Naive B cell (primary cell): ENCODE measurements at regions not wholly inside any gene's neighbourhood (a gene's known extent, or its start where the extent isn't known, plus 50 kb on each side); places are given as distances from the start of the nearest gene placed in this dataset.

Experiments
- ATAC-seq, 2 donors: fragments of 150-1000 bp; cut with Tn5 transposase; 2 replicates each; pipeline ENCODE4 v1.10.0; 2021; ENCODE audit warnings: low read depth in 2 of 2, mild to moderate bottlenecking in 2 of 2, moderate library complexity in 2 of 2
- DNase-seq: peaks from one replicate; pipeline ENCODE4 v3.0.0; 2022
- H3K27ac Mint-ChIP-seq, 6 donors: one replicate each; pipeline ENCODE4 v1.8.0; 2020 to 2022; ENCODE audit warnings: mild to moderate bottlenecking in 6 of 6, mixed read lengths in 6 of 6, moderate library complexity in 5 of 6, inconsistent platforms in 2 of 6
- H3K27me3 Mint-ChIP-seq, 3 donors: one replicate each; pipeline ENCODE4 v1.8.0; 2021 to 2022; ENCODE audit warnings: mixed read lengths in 3 of 3, mild to moderate bottlenecking in 1 of 3
- H3K36me3 Mint-ChIP-seq, 2 donors: one replicate each; pipeline ENCODE4 v1.8.0; 2020 to 2022; ENCODE audit warnings: mixed read lengths in 2 of 2, inconsistent platforms in 1 of 2, mild to moderate bottlenecking in 1 of 2
- H3K4me1 Mint-ChIP-seq, 3 donors: one replicate each; pipeline ENCODE4 v1.8.0; 2020 to 2022; ENCODE audit warnings: mixed read lengths in 3 of 3, inconsistent platforms in 1 of 3, mild to moderate bottlenecking in 1 of 3, moderate library complexity in 1 of 3
- H3K4me3 Mint-ChIP-seq, 8 donors: one replicate each; pipeline ENCODE4 v1.8.0; 2020 to 2022; ENCODE audit warnings: mild to moderate bottlenecking in 8 of 8, mixed read lengths in 8 of 8, moderate library complexity in 8 of 8, inconsistent platforms in 2 of 8
- H3K9me3 Mint-ChIP-seq, 7 donors: one replicate each; pipeline ENCODE4 v1.8.0; 2020 to 2022; ENCODE audit warnings: mixed read lengths in 7 of 7, mild to moderate bottlenecking in 5 of 7, inconsistent platforms in 2 of 7, moderate library complexity in 1 of 7

- H3K27me3 Mint-ChIP-seq, result no peaks in the 10 kb centered on the region
- H3K27ac Mint-ChIP-seq, result no peak overlapping the region
- H3K4me1 Mint-ChIP-seq, result no peaks in the 10 kb centered on the region
- ATAC-seq, result no peak
- no peaks in the 10 kb centered on the region for H3K36me3 Mint-ChIP-seq
- H3K4me3 Mint-ChIP-seq, result no peak overlapping the region
- DNase-seq, result no peak
- peaks cover 0 to 4% (median 0%) of the 10 kb centered on the region in 7 donors for H3K9me3 Mint-ChIP-seq
Measured at GRCh38 chr19:29022599-29022998, 190.4 kb downstream of the UQCRFS1 start.

- DNase-seq (no peak), ATAC-seq (no peak)
- H3K27me3 Mint-ChIP-seq, result no peaks in the 10 kb centered on the region
- H3K4me3 Mint-ChIP-seq, result no peak overlapping the region
- no peak overlapping the region for H3K27ac Mint-ChIP-seq
- H3K4me1 Mint-ChIP-seq, result no peaks in the 10 kb centered on the region
- peaks cover 0 to 4% (median 0%) of the 10 kb centered on the region in 7 donors for H3K9me3 Mint-ChIP-seq
- no peaks in the 10 kb centered on the region for H3K36me3 Mint-ChIP-seq
Measured at GRCh38 chr19:29022165-29022564, 190.8 kb downstream of the UQCRFS1 start.

- ATAC-seq (no peak), DNase-seq (no peak)
- no peaks in the 10 kb centered on the region for H3K4me1 Mint-ChIP-seq
- H3K27ac Mint-ChIP-seq, result no peak overlapping the region
- peaks cover 0 to 4% (median 0%) of the 10 kb centered on the region in 7 donors for H3K9me3 Mint-ChIP-seq
- no peak overlapping the region for H3K4me3 Mint-ChIP-seq
- H3K27me3 Mint-ChIP-seq, result no peaks in the 10 kb centered on the region
- H3K36me3 Mint-ChIP-seq, result no peaks in the 10 kb centered on the region
Measured at GRCh38 chr19:29021232-29021916, 191.6 kb downstream of the UQCRFS1 start.

GRCh38 chr19:29019403-29019802 is 193.5 kb downstream of the UQCRFS1 start:
- no peak overlapping the region for H3K4me3 Mint-ChIP-seq
- peaks cover 0 to 6% (median 0%) of the 10 kb centered on the region in 3 donors for H3K4me1 Mint-ChIP-seq
- no peaks in the 10 kb centered on the region for H3K27me3 Mint-ChIP-seq
- ATAC-seq (no peak), DNase-seq (no peak)
- no peaks in the 10 kb centered on the region for H3K36me3 Mint-ChIP-seq
- peaks cover 0 to 7% (median 0%) of the 10 kb centered on the region in 7 donors for H3K9me3 Mint-ChIP-seq
- no peak overlapping the region for H3K27ac Mint-ChIP-seq

- Mint-ChIP-seq H3K36me3 (no peaks in the 10 kb centered on the region), H3K9me3 (peaks cover 0 to 7% (median 0%) of the 10 kb centered on the region in 7 donors), H3K27ac (no peak overlapping the region), H3K27me3 (no peaks in the 10 kb centered on the region), H3K4me1 (peaks cover 0 to 6% (median 0%) of the 10 kb centered on the region in 3 donors), H3K4me3 (no peak overlapping the region)
- ATAC-seq (no peak), DNase-seq (no peak)
Measured at GRCh38 chr19:29018542-29018941, 194.4 kb downstream of the UQCRFS1 start.

GRCh38 chr19:29017788-29018187 is 195.2 kb downstream of the UQCRFS1 start:
- ATAC-seq (no peak), DNase-seq (no peak)
- Mint-ChIP-seq H3K36me3 (no peaks in the 10 kb centered on the region), H3K4me3 (no peak overlapping the region), H3K9me3 (peaks cover 0 to 7% (median 0%) of the 10 kb centered on the region in 7 donors), H3K4me1 (peaks cover 0 to 6% (median 0%) of the 10 kb centered on the region in 3 donors), H3K27ac (no peak overlapping the region), H3K27me3 (no peaks in the 10 kb centered on the region)

- Mint-ChIP-seq H3K27ac (no peak overlapping the region), H3K4me3 (no peak overlapping the region), H3K27me3 (no peaks in the 10 kb centered on the region), H3K9me3 (peaks cover 0 to 7% (median 0%) of the 10 kb centered on the region in 7 donors), H3K4me1 (peaks cover 0 to 6% (median 0%) of the 10 kb centered on the region in 3 donors), H3K36me3 (no peaks in the 10 kb centered on the region)
- ATAC-seq, result no peak
- DNase-seq, result no peak
Measured at GRCh38 chr19:29016926-29017760, 195.8 kb downstream of the UQCRFS1 start.

GRCh38 chr19:29016353-29016752 is 196.6 kb downstream of the UQCRFS1 start:
- Mint-ChIP-seq H3K9me3 (peaks cover 0 to 7% (median 0%) of the 10 kb centered on the region in 7 donors), H3K4me1 (peaks cover 0 to 6% (median 0%) of the 10 kb centered on the region in 3 donors), H3K27ac (no peak overlapping the region), H3K4me3 (no peak overlapping the region), H3K36me3 (no peaks in the 10 kb centered on the region), H3K27me3 (no peaks in the 10 kb centered on the region)
- ATAC-seq, result no peak
- no peak for DNase-seq

GRCh38 chr19:29015569-29015968 is 197.4 kb downstream of the UQCRFS1 start:
- no peak overlapping the region for H3K27ac Mint-ChIP-seq

GRCh38 chr19:29014857-29015436 is 198.0 kb downstream of the UQCRFS1 start:
- no peak overlapping the region for H3K4me3 Mint-ChIP-seq

More at GRCh38 chr19:29015569-29015968, 197.4 kb downstream of the UQCRFS1 start:
- no peak for ATAC-seq
- no peak overlapping the region for H3K4me3 Mint-ChIP-seq
- DNase-seq, result no peak
- H3K4me1 Mint-ChIP-seq, result peaks cover 0 to 6% (median 0%) of the 10 kb centered on the region in 3 donors
- H3K36me3 Mint-ChIP-seq, result no peaks in the 10 kb centered on the region
- H3K9me3 Mint-ChIP-seq, result peaks cover 0 to 7% (median 0%) of the 10 kb centered on the region in 7 donors
- H3K27me3 Mint-ChIP-seq, result no peaks in the 10 kb centered on the region

GRCh38 chr19:29013988-29014387 is 199.0 kb downstream of the UQCRFS1 start:
- Mint-ChIP-seq H3K4me3 (no peak overlapping the region), H3K36me3 (no peaks in the 10 kb centered on the region), H3K27me3 (no peaks in the 10 kb centered on the region), H3K27ac (no peak overlapping the region), H3K4me1 (peaks cover 0 to 6% (median 0%) of the 10 kb centered on the region in 3 donors), H3K9me3 (peaks cover 0 to 9% (median 0%) of the 10 kb centered on the region in 7 donors)
- ATAC-seq, result no peak
- DNase-seq, result no peak

More at GRCh38 chr19:29014857-29015436, 198.0 kb downstream of the UQCRFS1 start:
- peaks cover 0 to 6% (median 0%) of the 10 kb centered on the region in 3 donors for H3K4me1 Mint-ChIP-seq
- H3K27ac Mint-ChIP-seq, result no peak overlapping the region
- no peaks in the 10 kb centered on the region for H3K27me3 Mint-ChIP-seq
- no peak for DNase-seq
- H3K36me3 Mint-ChIP-seq, result no peaks in the 10 kb centered on the region
- H3K9me3 Mint-ChIP-seq, result peaks cover 0 to 7% (median 0%) of the 10 kb centered on the region in 7 donors
- ATAC-seq, result no peak

- no peaks in the 10 kb centered on the region for H3K27me3 Mint-ChIP-seq
Measured at GRCh38 chr19:29013325-29013724, 199.6 kb downstream of the UQCRFS1 start.

GRCh38 chr19:29012457-29012856 is 200.5 kb downstream of the UQCRFS1 start:
- peaks cover 0 to 6% (median 0%) of the 10 kb centered on the region in 3 donors for H3K4me1 Mint-ChIP-seq
- peaks cover 0 to 13% (median 0%) of the 10 kb centered on the region in 7 donors for H3K9me3 Mint-ChIP-seq
- no peaks in the 10 kb centered on the region for H3K36me3 Mint-ChIP-seq
- no peak overlapping the region for H3K27ac Mint-ChIP-seq
- no peak overlapping the region for H3K4me3 Mint-ChIP-seq
- no peaks in the 10 kb centered on the region for H3K27me3 Mint-ChIP-seq
- ATAC-seq (no peak), DNase-seq (no peak)

More at GRCh38 chr19:29013325-29013724, 199.6 kb downstream of the UQCRFS1 start:
- no peak overlapping the region for H3K4me3 Mint-ChIP-seq
- ATAC-seq (no peak), DNase-seq (no peak)
- H3K36me3 Mint-ChIP-seq, result no peaks in the 10 kb centered on the region
- H3K9me3 Mint-ChIP-seq, result peaks cover 0 to 13% (median 0%) of the 10 kb centered on the region in 7 donors
- peaks cover 0 to 6% (median 0%) of the 10 kb centered on the region in 3 donors for H3K4me1 Mint-ChIP-seq
- no peak overlapping the region for H3K27ac Mint-ChIP-seq
